H9 (cell line): ENCODE measurements at regions not wholly inside any gene's neighbourhood (a gene's known extent, or its start where the extent isn't known, plus 50 kb on each side); places are given as distances from the start of the nearest gene placed in this dataset.
A peak's percentile ranks its signal among the peaks of the same experiment; 100 is the strongest.

Experiments used
- DNase-seq: peaks from one replicate; pipeline ENCODE4 v3.0.0-alpha.2; 2017
- H2AFZ ChIP-seq: one replicate; pipeline ENCODE4 v1.6.1; 2013; ENCODE audit warnings: mild to moderate bottlenecking, low read length, control low read depth, moderate library complexity
- H2AK5ac ChIP-seq: 2 replicates; pipeline ENCODE4 v1.6.1; 2013; ENCODE audit warnings: low read length, control low read depth, mixed read lengths; ENCODE audit not compliant: insufficient read length
- H2BK120ac ChIP-seq: one replicate; pipeline ENCODE4 v1.6.1; 2013; ENCODE audit warnings: low read depth, mild to moderate bottlenecking, low read length, control low read depth, inconsistent platforms; ENCODE audit not compliant: poor library complexity, severe bottlenecking
- H2BK12ac ChIP-seq: 2 replicates; pipeline ENCODE4 v1.6.1; 2013; ENCODE audit warnings: low read length, control low read depth, mixed read lengths, low read depth; ENCODE audit not compliant: insufficient read length
- H2BK15ac ChIP-seq: 2 replicates; pipeline ENCODE4 v1.6.1; 2013; ENCODE audit warnings: low read depth, low read length, control low read depth
- H2BK20ac ChIP-seq: one replicate; pipeline ENCODE4 v1.6.1; 2013; ENCODE audit warnings: low read depth, mild to moderate bottlenecking, low read length, control low read depth, inconsistent platforms; ENCODE audit not compliant: poor library complexity, severe bottlenecking
- H2BK5ac ChIP-seq: 2 replicates; pipeline ENCODE4 v1.6.1; 2013; ENCODE audit warnings: low read length, control low read depth, mixed read lengths; ENCODE audit not compliant: insufficient read length
- H3K14ac ChIP-seq: 2 replicates; pipeline ENCODE4 v1.6.1; 2013; ENCODE audit warnings: low read length, control low read depth; ENCODE audit not compliant: insufficient read depth
- H3K18ac ChIP-seq: 2 replicates; pipeline ENCODE4 v1.6.1; 2013; ENCODE audit warnings: low read depth, mild to moderate bottlenecking, mixed read lengths, low read length, control low read depth; ENCODE audit not compliant: insufficient read length
- H3K23ac ChIP-seq: 2 replicates; pipeline ENCODE4 v1.6.1; 2013; ENCODE audit warnings: low read length, control low read depth, mixed read lengths, low read depth; ENCODE audit not compliant: insufficient read length
- H3K23me2 ChIP-seq: 2 replicates; pipeline ENCODE4 v1.6.1; 2013; ENCODE audit warnings: low read depth, mild to moderate bottlenecking, mixed read lengths, low read length, control low read depth; ENCODE audit not compliant: insufficient read length, poor library complexity, severe bottlenecking
- H3K27ac ChIP-seq: 2 replicates; pipeline ENCODE4 v1.5.1; 2013; ENCODE audit warnings: low read length, control low read depth, mixed read lengths, low read depth; ENCODE audit not compliant: insufficient read length
- H3K27me3 ChIP-seq: 2 replicates; pipeline ENCODE4 v1.6.1; 2013; ENCODE audit warnings: low read length, control low read depth, inconsistent platforms; ENCODE audit not compliant: insufficient read depth
- H3K4ac ChIP-seq: 2 replicates; pipeline ENCODE4 v1.6.1; 2013; ENCODE audit warnings: low read depth, mild to moderate bottlenecking, control low read depth, inconsistent platforms, low read length, moderate library complexity
- H3K4me1 ChIP-seq: 2 replicates; pipeline ENCODE4 v1.6.1; 2013; ENCODE audit warnings: low read length, control low read depth, inconsistent platforms; ENCODE audit not compliant: insufficient read depth
- H3K4me2 ChIP-seq: 2 replicates; pipeline ENCODE4 v1.6.1; 2013; ENCODE audit warnings: low read length, control low read depth, mixed read lengths; ENCODE audit not compliant: insufficient read length, insufficient read depth
- H3K56ac ChIP-seq: 2 replicates; pipeline ENCODE4 v1.6.1; 2013; ENCODE audit warnings: low read depth, mild to moderate bottlenecking, mixed read lengths, low read length, control low read depth; ENCODE audit not compliant: insufficient read length
- H3K79me1 ChIP-seq: 2 replicates; pipeline ENCODE4 v1.6.1; 2013; ENCODE audit warnings: low read depth, mild to moderate bottlenecking, moderate library complexity, low read length, control low read depth, inconsistent platforms; ENCODE audit not compliant: insufficient read depth, poor library complexity, severe bottlenecking
- H3K79me2 ChIP-seq: 2 replicates; pipeline ENCODE4 v1.6.1; 2013; ENCODE audit warnings: low read length, control low read depth, inconsistent platforms; ENCODE audit not compliant: insufficient read depth
- H3K9ac ChIP-seq: 2 replicates; pipeline ENCODE4 v1.6.1; 2013; ENCODE audit warnings: low read length, control low read depth, mixed read lengths; ENCODE audit not compliant: insufficient read length; ENCODE audit errors: extremely low read depth
- H3K9me3 ChIP-seq: one replicate; pipeline ENCODE4 v1.6.1; 2013; ENCODE audit warnings: low read depth, low read length, inconsistent platforms; ENCODE audit not compliant: control insufficient read depth
- H3T11ph ChIP-seq: one replicate; pipeline ENCODE4 v1.6.1; 2013; ENCODE audit warnings: mild to moderate bottlenecking, low read length, control low read depth, inconsistent platforms
- H4K20me1 ChIP-seq: one replicate; pipeline ENCODE4 v1.6.1; 2013; ENCODE audit not compliant: control insufficient read depth, insufficient read length, insufficient read depth
- H4K5ac ChIP-seq: 2 replicates; pipeline ENCODE4 v1.6.1; 2013; ENCODE audit warnings: low read depth, mild to moderate bottlenecking, mixed read lengths, low read length, control low read depth; ENCODE audit not compliant: insufficient read length
- H4K8ac ChIP-seq: replicated peaks from 2 replicates; pipeline ENCODE4 v1.6.1; 2013; ENCODE audit warnings: low read length, control low read depth, mixed read lengths, low read depth; ENCODE audit not compliant: insufficient read length
- H4K91ac ChIP-seq: 2 replicates; pipeline ENCODE4 v1.6.1; 2013; ENCODE audit warnings: low read depth, mild to moderate bottlenecking, moderate library complexity, mixed read lengths, low read length, control low read depth; ENCODE audit not compliant: insufficient read length
- H3K27ac Mint-ChIP-seq, 3 experiments: 2 replicates in 2 of 3; 3 replicates in 1 of 3; pipeline ENCODE4 v1.8.0; 2020 to 2021; ENCODE audit warnings: mixed read lengths in 3 of 3, mild to moderate bottlenecking in 1 of 3, moderate library complexity in 1 of 3
- H3K27me3 Mint-ChIP-seq: 2 replicates; pipeline ENCODE4 v1.8.0; 2021; ENCODE audit warnings: low read depth, mild to moderate bottlenecking, moderate library complexity, mixed read lengths
- H3K36me3 Mint-ChIP-seq, 3 experiments: 2 replicates in 2 of 3; 3 replicates in 1 of 3; pipeline ENCODE4 v1.8.0; 2020 to 2021; ENCODE audit warnings: low read depth in 3 of 3, mixed read lengths in 3 of 3; ENCODE audit not compliant: insufficient read depth in 1 of 3
- H3K4me1 Mint-ChIP-seq, 2 experiments: 2 replicates each; pipeline ENCODE4 v1.8.0; 2020; ENCODE audit warnings: mixed read lengths in 2 of 2
- H3K4me3 Mint-ChIP-seq, 2 experiments: 2 replicates in 1 of 2; 3 replicates in 1 of 2; pipeline ENCODE4 v1.8.0; 2020 to 2021; ENCODE audit warnings: mild to moderate bottlenecking in 2 of 2, mixed read lengths in 2 of 2, moderate library complexity in 1 of 2
- H3K9me3 Mint-ChIP-seq, 2 experiments: 2 replicates in 1 of 2; 3 replicates in 1 of 2; pipeline ENCODE4 v1.8.0; 2020; ENCODE audit warnings: mild to moderate bottlenecking in 2 of 2, mixed read lengths in 2 of 2, moderate library complexity in 1 of 2
- WGBS: extraction: QIAGEN DNeasy Blood & Tissue Kit; methylation state at CpG from one replicate; pipeline ENCODE4 v1.1.7; 2013; ENCODE audit warnings: missing lambda C conversion rate, low lambda C conversion rate, mixed read lengths; ENCODE audit not compliant: insufficient read length; ENCODE audit errors: extremely low coverage; 5-methylcytosine and 5-hydroxymethylcytosine counted together
- TF ChIP-seq, protein P1 (sequence below): fragments of 200-600 bp; sonication (generic); conservative IDR thresholded peaks from 3 replicates; pipeline ENCODE4 v1.8.0; 2021; ENCODE audit warnings: antibody characterized with exemption, mild to moderate bottlenecking

- H2AK5ac ChIP-seq = no peak overlapping the region
- H2AFZ ChIP-seq = no peak overlapping the region
- Mint-ChIP-seq H3K4me3 (no peak overlapping the region), H3K36me3 (peaks cover 0 to 6% (median 5%) of the 10 kb centered on the region in 3 experiments), H3K27me3 (peaks cover 14% of the 10 kb centered on the region), H3K27ac (peak overlapping the region in 1 of 3 experiments; percentile 70; a peak in 1 of 7 replicates), H3K4me1 (no peaks in the 10 kb centered on the region), H3K9me3 (peaks cover 12 to 29% of the 10 kb centered on the region in 2 experiments; a peak in 4 of 5 replicates)
- no peaks in the 10 kb centered on the region for H3K79me1 ChIP-seq
- H4K8ac ChIP-seq = no peak overlapping the region
- H2BK120ac ChIP-seq = no peak overlapping the region
- no peak overlapping the region for H3K18ac ChIP-seq
- no CpG with 5 or more reads among the region's 12 CpGs for WGBS
- peak; percentile 14 for DNase-seq
- no peak overlapping the region for H2BK20ac ChIP-seq
- H3K9me3 ChIP-seq = no peaks in the 10 kb centered on the region
- H3K27me3 ChIP-seq = no peaks in the 10 kb centered on the region
- no peak overlapping the region for H2BK5ac ChIP-seq
- H3K27ac ChIP-seq = no peak overlapping the region
- H4K20me1 ChIP-seq = no peaks in the 10 kb centered on the region
- TF ChIP-seq, protein P1, sequence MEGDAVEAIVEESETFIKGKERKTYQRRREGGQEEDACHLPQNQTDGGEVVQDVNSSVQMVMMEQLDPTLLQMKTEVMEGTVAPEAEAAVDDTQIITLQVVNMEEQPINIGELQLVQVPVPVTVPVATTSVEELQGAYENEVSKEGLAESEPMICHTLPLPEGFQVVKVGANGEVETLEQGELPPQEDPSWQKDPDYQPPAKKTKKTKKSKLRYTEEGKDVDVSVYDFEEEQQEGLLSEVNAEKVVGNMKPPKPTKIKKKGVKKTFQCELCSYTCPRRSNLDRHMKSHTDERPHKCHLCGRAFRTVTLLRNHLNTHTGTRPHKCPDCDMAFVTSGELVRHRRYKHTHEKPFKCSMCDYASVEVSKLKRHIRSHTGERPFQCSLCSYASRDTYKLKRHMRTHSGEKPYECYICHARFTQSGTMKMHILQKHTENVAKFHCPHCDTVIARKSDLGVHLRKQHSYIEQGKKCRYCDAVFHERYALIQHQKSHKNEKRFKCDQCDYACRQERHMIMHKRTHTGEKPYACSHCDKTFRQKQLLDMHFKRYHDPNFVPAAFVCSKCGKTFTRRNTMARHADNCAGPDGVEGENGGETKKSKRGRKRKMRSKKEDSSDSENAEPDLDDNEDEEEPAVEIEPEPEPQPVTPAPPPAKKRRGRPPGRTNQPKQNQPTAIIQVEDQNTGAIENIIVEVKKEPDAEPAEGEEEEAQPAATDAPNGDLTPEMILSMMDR = no peak
- H3K56ac ChIP-seq = no peak overlapping the region
- no peak overlapping the region for H2BK15ac ChIP-seq
- H3K23ac ChIP-seq = no peak overlapping the region
- H3K4me2 ChIP-seq = no peak overlapping the region
- H3K4me1 ChIP-seq = no peaks in the 10 kb centered on the region
- H3K4ac ChIP-seq = no peak overlapping the region
- no peak overlapping the region for H2BK12ac ChIP-seq
- H3T11ph ChIP-seq = no peak overlapping the region
- no peak overlapping the region for H4K5ac ChIP-seq
- no peak overlapping the region for H4K91ac ChIP-seq
- H3K23me2 ChIP-seq = no peaks in the 10 kb centered on the region
- peak overlapping the region; percentile 3; the same call in 1 of the 2 replicates for H3K14ac ChIP-seq
- H3K79me2 ChIP-seq = no peaks in the 10 kb centered on the region
- H3K9ac ChIP-seq = no peak overlapping the region
Measured at GRCh38 chr14:101200650-101201516, 297.4 kb upstream of the RTL1 start.
